GM20431 (cell line): ENCODE measurements at regions not wholly inside any gene's neighbourhood (a gene's known extent, or its start where the extent isn't known, plus 50 kb on each side); places are given as distances from the start of the nearest gene placed in this dataset.
"Not testable (repeated sequence)": the region's sequence is repeated elsewhere in the genome, so short reads cannot be mapped to it uniquely, and the experiment has no call there.

Source experiments
- in situ Hi-C: fragments of 300-500 bp; cut with MseI, MboI; formaldehyde crosslinking; loops from one replicate; pipeline ENCODE4 v1.15.0; 2020; ENCODE audit warnings: low sequenced_read_pairs; ENCODE audit not compliant: unreplicated experiment

DNA sequence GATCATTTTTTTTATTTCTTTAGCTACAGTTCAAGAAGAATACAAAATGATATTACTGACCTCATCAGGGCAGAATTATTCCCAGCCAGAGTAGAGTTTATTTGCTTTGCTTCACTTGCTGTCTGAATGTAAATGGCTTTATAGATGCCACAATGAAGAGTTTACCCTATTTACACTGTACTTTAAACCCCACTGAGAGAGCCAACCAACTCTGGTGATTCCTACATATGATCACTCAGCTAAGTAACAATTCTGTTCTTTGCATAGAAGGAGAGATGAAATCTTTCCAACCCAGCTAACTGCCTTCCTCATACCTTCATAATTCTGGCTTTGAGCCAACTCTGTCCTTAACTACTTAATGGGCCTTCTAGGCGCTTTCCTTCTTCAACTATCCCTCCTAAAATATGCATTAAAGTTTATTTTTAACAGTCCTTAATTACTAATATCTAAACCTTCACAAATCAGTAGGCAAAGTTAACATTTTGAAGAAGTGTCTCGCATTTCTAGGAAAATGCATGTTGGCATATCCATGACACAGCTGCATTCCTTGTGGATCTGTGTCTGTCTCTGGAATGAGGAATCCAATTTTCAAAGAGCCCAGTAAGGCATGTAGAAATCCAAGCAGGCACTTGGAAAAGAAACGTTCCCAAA, 284.8 kb upstream of the GRAMD2B start:
- in situ Hi-C loops, result no loop called here

DNA sequence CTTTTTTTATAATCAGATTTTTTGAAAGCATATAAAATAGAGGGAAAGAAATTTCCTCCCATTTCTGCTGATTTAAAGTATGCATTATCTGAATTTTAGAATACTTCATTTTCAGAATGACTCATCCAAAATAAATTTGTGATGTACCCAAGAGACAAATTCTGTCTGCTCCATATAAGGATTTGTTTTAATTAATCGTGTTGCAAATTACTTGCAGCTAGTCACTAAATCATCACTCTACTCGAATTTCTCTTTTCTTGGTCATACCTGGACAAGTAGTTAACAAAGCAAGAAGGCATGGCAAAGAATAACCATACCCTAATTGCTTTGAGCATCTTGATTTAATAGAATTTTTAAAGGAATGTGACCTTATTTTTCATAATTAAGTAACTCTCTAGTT, 284.1 kb upstream of the GRAMD2B start:
- in situ Hi-C loops, result no loop called here

DNA sequence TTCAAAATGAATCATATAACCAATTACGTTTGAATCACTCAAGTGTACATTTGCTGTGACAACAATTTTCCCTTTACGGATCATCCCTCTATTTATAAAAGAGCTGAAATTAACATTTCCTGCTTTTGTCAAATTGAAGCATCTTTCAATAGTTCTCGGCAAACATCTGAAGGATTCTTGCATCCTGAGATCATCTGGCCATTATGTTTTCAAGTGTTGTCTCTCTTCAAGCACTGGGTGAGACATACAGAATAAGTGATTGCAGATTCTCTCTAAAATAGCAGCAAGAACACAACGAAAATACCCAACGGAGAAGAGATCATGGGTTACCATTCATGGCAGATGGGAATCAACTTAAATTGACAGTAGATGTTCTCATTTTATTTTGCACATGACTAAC, 283.4 kb upstream of the GRAMD2B start:
- in situ Hi-C loops, result no loop called here

DNA sequence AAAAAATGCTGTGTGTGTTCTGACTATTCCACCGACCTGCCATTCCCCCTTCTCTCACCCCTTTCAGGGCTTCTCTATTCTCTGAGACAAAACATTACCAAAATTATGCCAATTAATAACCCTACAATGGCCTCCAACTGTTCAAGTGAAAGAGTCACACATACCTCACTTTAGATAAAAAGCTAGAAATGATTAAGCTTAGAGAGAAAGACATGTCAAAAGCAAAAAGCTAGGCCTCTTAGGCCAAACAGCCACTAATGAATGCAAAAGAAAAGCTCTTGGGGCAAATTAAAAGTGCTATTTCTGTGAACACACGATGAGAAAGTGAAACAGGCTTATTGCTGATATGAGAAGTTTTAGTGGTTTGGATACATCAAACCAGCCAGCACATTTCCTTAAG, 279.6 kb upstream of the GRAMD2B start:
- in situ Hi-C loops, result no loop called here

DNA sequence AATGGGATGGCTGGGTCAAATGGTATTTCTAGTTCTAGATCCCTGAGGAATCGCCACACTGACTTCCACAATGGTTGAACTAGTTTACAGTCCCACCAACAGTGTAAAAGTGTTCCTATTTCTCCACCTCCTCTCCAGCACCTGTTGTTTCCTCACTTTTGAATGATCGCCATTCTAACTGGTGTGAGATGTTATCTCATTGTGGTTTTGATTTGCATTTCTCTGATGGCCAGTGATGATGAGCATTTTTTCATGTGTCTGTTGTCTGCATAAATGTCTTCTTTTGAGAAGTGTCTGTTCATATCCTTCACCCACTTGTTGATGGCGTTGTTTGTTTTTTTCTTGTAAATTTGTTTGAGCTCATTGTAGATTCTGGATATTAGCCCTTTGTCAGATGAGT, 272.9 kb upstream of the GRAMD2B start:
- in situ Hi-C loops, result not testable (repeated sequence)

DNA sequence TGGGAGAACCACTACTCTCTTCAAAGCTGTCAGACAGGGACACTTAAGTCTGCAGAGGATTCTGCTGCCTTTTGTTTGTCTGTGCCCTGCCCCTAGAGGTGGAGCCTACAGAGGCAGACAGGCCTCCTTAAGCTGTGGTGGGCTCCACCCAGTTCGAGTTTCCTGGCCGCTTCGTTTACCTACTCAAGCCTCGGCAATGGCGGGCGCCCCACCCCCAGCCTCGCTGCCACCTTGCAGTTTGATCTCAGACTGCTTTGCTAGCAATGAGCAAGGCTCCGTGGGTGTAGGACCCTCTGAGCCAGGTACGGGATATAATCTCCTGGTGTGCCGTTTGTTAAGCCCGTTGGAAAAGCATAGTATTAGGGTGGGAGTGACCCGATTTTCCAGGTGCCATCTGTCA, 267.9 kb upstream of the GRAMD2B start:
- in situ Hi-C loops, result not testable (repeated sequence)

DNA sequence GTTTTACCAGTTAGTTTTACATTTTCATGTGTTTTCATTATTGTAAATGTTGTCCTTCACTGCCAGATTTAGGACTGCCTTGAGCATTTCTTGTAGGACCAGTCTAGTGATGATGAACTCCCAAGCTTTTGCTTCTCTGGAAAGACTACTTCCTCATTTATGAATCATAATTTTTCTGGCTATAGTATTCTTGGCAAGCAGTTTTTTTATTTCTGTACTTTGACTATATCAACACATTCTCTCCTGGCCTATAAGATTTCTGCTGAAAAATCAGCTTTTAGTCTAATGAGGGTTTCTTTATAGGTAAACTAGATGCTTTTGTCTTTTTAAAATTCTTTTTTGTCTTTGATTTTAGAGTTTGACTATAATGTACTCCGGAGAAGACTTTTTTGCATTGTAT, 256.8 kb upstream of the GRAMD2B start:
- in situ Hi-C loops, result no loop called here

DNA sequence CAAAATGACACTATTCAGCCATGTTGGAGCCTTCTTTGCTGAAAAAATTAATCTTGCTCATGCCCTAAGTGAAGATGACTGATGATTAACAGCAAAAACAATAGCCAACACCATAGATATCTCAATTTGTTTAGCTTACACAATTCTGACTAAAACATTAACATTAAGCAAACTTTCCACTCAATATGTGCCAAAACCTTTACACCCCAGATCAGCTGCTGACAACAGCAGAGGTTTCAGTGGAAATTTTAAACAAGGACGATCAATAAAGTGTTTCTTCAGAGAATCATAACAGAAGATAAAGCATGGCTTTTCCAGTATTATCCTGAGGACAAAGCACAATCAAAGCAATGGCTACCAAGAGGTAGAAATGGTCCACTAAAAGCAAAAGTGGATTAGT, 254.4 kb upstream of the GRAMD2B start:
- in situ Hi-C loops, result no loop called here

DNA sequence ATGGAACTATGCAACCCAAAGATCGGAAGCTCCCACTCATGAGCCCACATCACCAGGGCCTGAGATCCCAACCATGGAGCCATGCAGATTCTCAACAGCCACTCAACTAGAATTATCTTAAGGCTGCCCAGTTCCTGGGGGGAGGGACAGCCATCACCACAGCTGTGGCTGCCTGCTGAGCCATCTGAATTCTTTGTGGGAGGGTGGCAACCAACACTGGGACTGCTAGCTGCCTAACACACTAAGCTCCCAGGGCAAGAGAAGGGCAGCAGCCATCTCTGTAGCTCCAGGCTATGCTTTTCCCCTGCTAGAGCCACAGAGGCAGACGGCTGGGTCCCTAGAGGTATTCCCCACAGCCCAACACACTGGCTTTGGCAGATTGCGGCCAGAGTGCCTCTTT, 251.3 kb upstream of the GRAMD2B start:
- in situ Hi-C loops, result no loop called here

DNA sequence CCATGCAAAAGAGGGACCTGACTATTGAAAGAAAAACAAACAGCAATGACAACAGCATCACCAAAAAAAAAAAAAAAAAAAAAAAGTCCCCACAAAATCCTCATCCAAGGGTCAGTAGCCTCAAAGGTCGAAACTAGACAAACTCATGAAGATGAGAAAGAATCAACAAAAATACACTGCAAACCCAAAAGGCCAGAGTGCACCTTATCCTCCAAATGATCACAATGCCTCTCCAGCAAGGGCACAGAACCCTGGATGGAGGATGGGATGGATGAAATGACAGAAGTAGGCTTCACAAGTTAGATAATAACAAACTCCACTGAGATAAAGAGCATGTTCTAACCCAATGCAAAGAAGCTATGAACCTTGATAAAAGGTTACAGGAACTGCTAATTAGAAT, 250.4 kb upstream of the GRAMD2B start:
- in situ Hi-C loops, result no loop called here

DNA sequence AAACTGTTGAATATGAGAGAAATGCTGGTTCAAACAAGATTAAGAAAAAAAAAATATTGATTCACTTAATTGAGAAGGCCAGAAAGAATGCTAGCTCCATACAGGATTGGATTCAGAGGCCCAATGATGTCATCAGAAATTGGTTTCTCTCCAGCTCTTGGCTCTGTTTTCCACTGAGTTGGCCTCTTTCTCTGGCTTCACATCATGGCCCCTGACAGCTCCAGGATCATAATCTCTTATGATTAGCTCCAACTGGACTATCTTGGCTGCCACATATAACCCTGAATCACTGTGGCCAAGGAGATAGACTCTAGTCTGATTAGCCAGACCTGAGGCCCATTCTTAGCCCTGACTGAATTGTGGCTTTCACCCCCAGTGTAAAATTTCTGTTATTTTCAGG, 244.7 kb upstream of the GRAMD2B start:
- in situ Hi-C loops, result no loop called here

DNA sequence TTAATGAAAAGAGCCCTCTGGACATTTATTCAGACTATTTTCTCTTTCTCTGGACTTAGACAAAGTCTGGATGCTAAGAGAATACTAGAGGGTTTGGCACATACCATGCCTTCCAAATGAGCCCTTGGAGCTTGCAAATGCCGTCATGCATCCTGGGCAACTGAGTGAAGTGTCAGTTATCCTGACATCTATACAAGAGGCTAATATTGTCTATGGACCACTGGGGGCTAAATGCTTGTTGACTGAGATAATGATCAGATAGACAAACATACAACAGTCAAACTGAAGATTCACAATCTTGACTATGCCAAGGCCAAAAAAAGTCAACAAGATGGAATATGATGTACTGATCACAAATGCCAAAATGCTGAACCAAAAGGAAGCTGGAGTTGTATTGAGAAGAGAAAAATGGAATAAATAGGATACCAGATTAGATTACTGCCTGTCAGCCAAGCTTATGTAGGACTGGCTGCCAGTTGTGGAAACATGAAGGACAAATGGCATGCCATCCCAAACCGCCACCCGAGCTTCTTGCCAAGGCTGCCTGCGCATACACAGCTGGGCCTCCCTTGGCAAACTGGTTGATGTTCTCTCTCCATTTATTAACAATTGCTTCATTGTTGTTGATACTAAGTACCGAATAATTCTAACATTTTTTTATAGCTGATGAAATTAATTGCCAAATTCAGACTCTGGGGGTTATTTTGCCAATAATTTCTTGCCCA, 240.1 kb upstream of the GRAMD2B start:
- in situ Hi-C loops, result no loop called here

DNA sequence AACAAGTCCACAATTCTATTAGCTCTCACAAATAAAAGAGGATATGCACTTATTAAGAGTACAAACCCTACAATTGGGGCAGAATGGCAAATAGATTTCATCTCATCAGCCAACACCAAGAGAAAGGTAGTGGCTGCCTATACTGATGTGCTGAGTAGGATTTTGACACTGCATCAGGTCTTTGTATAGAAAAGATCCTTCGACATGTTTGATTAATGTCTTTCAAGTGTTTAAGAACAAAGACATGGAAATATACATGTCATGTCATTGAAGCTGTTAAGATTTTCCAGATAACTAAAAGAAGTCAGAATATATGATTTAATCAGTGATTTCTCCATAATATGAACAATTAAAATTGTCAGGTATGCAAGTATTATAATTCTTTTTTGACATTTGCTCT, 238.7 kb upstream of the GRAMD2B start:
- in situ Hi-C loops, result no loop called here

DNA sequence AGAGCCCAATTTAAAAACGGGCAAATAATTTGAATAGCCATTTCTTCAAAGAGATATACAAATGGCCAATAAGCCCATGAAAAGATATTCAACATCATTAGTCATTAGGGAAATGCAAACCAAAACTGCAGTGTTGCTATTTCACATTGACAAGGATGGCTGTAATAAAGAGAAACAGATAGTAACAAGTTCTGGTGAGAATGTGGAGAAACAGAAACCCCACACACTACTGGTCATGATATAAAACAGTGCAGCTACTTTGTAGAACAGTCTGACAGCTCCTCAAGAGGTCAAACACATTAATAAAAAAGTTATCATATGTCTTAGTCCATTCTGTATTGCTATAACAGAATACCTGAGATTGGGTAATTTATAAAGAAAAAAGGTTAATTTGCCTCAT, 237.0 kb upstream of the GRAMD2B start:
- in situ Hi-C loops, result no loop called here

DNA sequence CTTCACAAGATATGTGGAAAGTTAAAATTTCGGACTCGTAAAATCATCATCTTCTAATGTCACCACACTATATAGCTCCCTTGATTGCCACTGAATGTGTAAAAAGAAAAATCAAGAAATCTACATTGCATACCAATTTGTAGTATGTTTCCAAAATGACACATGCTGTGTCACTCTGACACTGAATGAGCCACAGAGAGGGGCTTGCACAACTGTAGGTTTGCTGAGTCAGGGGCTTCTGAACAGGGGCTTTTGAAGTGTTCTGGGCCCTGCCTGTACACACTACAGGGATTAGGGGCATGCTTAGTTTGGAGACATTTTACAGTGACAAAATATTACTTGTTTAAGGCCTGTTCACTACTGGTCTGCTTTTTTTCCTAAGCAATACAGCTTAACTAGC, 234.4 kb upstream of the GRAMD2B start:
- in situ Hi-C loops, result no loop called here

DNA sequence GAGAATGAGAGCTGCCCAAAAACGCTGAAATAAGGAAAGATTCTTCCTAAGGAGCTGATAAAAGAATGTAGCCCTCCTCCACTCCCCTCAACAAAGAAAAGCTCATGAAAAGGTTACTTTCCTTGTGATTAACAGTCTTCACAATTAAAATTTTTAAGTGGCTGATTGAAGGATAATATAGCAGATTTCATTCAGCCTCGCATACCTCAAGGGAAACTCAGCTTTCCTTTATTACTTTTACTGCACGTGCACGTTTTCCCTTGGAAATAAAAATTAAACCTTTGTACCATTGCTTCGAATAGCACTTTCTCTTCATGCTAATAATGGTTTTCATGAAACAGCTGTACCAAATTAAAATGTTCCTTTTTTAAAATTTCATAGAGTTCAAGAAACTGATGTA, 234.0 kb upstream of the GRAMD2B start:
- in situ Hi-C loops, result no loop called here

DNA sequence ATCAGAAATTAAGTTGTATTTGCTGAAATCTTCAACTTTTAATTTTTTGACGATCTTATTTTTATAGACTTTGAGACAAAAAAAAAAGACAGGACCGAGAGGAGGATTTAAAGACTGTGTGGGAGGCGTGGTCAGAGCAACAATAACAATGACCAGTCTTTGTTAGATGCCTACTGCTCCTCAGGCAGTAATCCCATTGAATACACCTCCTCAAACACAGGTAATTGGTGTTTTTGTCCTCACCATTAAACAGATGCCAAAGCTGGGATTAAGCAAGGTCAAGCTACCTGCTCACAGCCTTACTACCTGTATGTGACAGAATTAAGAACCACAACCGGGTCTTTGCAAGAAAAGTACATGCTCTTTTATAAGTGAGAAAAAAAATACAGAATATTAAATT, 233.3 kb upstream of the GRAMD2B start:
- in situ Hi-C loops, result no loop called here

DNA sequence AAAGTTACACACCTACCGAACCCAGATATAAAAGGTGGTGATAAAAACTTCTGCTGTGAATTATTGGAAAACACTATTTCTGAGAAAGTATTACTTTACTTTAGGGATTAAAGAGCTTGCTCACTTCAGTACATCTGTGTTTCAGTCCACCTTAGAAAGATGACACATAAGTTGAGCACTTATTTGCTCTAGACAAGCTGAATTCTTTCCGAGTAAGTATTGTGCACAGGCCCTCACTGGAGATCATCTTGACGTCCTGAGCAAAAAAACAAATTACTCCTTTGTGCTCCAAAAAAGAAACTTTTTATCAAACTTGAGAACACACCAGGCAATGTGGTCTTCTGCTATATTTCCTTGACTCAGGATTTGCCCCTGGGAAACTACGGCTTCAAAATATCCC, 231.0 kb upstream of the GRAMD2B start:
- in situ Hi-C loops, result no loop called here

DNA sequence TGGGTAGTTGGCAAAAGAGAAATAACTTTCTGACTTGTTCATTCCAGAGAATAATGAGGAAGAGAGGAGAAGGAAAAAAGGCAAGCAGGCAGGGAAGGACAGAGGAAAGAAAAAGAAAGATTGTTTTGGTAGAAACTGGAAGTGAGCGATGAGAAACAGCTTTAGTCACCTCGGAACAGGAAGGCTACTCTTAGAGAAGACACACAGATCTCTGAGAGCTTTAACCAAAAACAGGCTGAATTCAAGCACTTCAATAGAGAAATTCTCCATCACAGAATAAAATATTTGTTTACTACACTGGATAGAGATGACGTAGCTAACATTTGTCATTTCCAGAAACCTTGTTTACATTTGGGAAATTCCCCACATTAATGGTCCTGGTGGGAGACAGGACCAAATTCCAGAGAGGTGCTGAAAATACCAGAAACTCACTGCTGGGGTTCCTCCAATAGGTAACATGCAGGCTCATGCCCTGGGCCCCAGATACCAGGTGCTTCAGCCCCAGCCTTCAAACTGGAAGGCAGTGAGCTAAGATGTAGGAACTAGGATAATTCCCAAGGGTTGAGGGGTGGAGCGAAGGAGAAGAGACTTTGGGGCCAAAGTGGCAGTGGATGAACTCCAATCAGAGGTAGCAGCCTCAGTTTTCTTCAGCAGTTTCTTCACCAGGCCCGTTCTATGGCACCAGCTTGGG, 227.7 kb upstream of the GRAMD2B start:
- in situ Hi-C loops, result no loop called here

DNA sequence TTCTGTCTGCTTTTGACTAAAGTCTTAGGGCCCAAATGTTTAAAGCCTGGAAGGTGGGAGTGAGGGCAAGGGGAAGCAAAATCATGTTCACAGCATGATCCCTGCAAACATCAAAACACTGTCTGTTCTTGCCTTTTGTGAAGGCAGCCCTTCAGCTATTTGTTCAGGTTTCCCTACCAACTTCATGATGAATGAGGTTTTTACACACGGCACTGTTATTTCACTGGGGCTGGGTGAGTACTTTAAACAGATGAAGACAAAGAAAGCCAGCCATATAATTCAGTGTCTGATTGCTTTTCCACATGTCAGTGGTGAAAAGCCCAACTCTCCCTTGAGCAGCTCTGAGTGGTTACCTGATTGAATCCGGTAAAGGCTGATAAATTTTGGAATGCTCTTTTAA, 224.7 kb upstream of the GRAMD2B start:
- in situ Hi-C loops, result no loop called here

DNA sequence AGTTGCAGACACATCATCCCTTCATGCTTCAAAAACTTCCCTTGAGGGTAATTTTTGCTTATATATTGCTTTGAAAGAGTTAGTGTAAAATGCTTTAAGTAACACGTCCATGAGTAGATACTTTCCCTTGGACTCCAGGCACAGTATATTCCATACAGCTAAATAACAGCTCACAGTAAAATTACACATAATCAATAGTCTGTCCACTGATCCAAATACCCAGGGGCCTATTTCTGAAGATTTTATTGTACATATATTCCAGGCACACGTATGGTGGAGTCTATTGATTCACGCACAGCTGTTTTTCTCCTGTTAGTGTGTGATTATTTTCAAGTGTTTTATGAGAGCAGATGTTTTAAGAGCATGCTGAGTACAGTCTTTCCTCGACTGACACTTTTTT, 223.7 kb upstream of the GRAMD2B start:
- in situ Hi-C loops, result no loop called here

DNA sequence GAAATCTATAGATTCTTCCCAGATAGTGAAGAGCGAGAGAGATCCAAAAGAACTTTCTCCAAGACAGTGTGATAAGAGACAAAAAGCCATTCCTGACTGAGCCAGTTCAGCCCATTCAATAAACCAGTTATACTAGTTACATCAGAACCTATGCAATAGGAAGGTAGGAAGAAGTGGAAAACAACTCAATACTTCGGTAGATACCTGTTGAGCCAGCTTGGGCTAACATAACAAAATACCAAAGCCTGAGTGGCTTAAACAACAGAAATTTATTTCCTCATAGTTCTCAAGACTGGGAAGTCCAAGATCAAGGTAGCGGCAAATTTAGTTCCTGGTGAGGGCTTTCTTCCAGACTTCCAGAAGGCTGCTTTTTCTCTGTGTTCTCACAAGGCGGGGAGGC, 214.5 kb upstream of the GRAMD2B start:
- in situ Hi-C loops, result no loop called here
